Astrocyte of the cerebellum (primary cell): ENCODE measurements at regions not wholly inside any gene's neighbourhood (a gene's known extent, or its start where the extent isn't known, plus 50 kb on each side); places are given as distances from the start of the nearest gene placed in this dataset.

Experiments
- DNase-seq: peaks from one replicate; pipeline ENCODE4 v3.0.0-alpha.2; 2011; ENCODE audit warnings: low read depth
- H3K4me3 ChIP-seq: 2 replicates; pipeline ENCODE4 v1.5.1; 2011; ENCODE audit warnings: mild to moderate bottlenecking, low read depth, low read length, moderate library complexity
- CTCF ChIP-seq: IDR thresholded peaks from 2 replicates; pipeline ENCODE4 v1.5.1; 2012; ENCODE audit warnings: low read length, low read depth, moderate library complexity, mild to moderate bottlenecking; ENCODE audit errors: missing control alignments
- in situ Hi-C: cut with HindIII; loops from 2 replicates; pipeline ENCODE4 v1.10.0; 2017; ENCODE audit warnings: low sequenced_read_pairs

GRCh38 chr5:173494446-173494845 is 122.0 kb downstream of the BOD1 start:
- in situ Hi-C loops, result no loop called here
- DNase-seq, result no peak
- TF ChIP-seq CTCF, result no peak
- no peak overlapping the region for H3K4me3 ChIP-seq

- H3K4me3 ChIP-seq, result no peak overlapping the region
- in situ Hi-C loops, result no loop called here
- no peak for TF ChIP-seq CTCF
- DNase-seq, result no peak
Measured at GRCh38 chr5:173493846-173494245, 122.6 kb downstream of the BOD1 start.

- no peak for TF ChIP-seq CTCF
- in situ Hi-C loops, result no loop called here
Measured at GRCh38 chr5:173493040-173493439, 123.4 kb downstream of the BOD1 start.

GRCh38 chr5:173490681-173491080 is 125.8 kb downstream of the BOD1 start:
- no peak overlapping the region for H3K4me3 ChIP-seq
- no peak for DNase-seq
- no peak for TF ChIP-seq CTCF
- in situ Hi-C loops, result no loop called here

More at GRCh38 chr5:173493040-173493439, 123.4 kb downstream of the BOD1 start:
- DNase-seq, result no peak
- H3K4me3 ChIP-seq, result no peak overlapping the region

GRCh38 chr5:173488144-173488543 is 128.3 kb downstream of the BOD1 start:
- H3K4me3 ChIP-seq, result no peak overlapping the region
- TF ChIP-seq CTCF, result no peak
- DNase-seq, result no peak
- in situ Hi-C loops, result no loop called here

GRCh38 chr5:173487300-173487699 is 129.2 kb downstream of the BOD1 start:
- no peak for TF ChIP-seq CTCF
- in situ Hi-C loops, result no loop called here
- no peak for DNase-seq
- H3K4me3 ChIP-seq, result no peak overlapping the region
